Ureter (tissue), 1 donor: ENCODE measurements at regions not wholly inside any gene's neighbourhood (a gene's known extent, or its start where the extent isn't known, plus 50 kb on each side); places are given as distances from the start of the nearest gene placed in this dataset.

Experiments used
- DNase-seq: peaks from one replicate; pipeline ENCODE4 v3.0.0-alpha.2; 2020; ENCODE audit warnings: low spot score
- donor health status: DM: yes; HTN: yes; CAD: no.

DNA sequence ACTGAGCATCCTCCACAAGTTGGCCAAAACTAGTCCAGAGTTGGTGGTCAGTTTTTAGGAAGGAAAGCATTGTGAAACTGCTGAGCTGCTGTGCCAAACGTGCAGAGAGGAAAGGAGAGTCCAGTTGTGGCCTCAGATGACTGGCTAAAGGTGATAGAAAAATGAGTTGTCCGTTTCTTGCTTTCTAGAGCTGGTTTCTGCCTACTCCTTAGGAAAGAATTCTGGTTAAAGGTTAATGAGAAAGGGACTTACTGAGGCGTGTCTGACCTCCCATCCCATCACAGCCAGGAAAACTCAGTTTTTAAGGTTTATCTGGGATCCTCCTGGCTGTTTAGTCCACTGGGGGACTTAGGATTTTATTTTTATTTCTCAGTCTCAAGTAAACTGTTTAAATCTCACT, 1186.3 kb downstream of the UQCRFS1 start:
- DNase-seq: no peak

DNA sequence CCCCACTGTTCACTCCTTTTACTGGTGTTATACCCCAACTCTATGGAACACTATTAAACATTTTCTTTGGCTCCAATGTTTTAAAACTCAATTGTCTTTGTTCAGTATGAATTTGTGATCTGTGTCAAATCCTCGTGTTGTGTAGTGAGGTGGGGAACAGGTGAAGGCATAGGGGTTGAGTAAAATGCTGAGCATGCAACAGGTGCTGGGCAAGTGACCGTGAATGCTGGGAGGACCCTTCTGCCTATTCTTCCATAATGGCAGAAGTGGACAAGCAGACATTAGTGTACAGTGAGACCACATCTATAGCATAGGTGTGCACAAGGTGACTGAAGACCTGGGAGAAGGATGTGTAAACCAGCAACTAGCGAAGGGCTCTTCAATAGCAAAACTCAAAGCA, 1188.0 kb downstream of the UQCRFS1 start:
- no peak for DNase-seq

DNA sequence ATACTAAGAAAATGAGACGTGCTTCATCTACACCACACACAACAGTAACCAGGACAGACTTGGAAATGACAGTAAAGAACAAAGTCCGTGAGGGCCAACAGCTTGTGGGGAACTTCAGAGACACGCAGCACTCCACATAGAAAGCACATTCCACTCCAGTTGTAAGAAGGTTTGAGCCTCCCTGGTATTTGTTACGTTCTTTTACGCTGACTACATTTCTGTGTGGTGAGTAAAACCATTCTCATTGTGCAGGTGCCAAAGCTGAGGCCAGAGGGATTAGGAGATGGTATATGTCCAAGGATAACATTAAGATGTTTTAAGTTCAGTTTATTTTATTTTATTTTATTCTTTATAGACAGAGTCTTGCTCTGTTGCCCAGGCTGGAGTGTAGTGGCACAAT, 1189.9 kb downstream of the UQCRFS1 start:
- no peak for DNase-seq

- no peak for DNase-seq
Measured at GRCh38 chr19:28022506-28022905, 1190.4 kb downstream of the UQCRFS1 start.

DNA sequence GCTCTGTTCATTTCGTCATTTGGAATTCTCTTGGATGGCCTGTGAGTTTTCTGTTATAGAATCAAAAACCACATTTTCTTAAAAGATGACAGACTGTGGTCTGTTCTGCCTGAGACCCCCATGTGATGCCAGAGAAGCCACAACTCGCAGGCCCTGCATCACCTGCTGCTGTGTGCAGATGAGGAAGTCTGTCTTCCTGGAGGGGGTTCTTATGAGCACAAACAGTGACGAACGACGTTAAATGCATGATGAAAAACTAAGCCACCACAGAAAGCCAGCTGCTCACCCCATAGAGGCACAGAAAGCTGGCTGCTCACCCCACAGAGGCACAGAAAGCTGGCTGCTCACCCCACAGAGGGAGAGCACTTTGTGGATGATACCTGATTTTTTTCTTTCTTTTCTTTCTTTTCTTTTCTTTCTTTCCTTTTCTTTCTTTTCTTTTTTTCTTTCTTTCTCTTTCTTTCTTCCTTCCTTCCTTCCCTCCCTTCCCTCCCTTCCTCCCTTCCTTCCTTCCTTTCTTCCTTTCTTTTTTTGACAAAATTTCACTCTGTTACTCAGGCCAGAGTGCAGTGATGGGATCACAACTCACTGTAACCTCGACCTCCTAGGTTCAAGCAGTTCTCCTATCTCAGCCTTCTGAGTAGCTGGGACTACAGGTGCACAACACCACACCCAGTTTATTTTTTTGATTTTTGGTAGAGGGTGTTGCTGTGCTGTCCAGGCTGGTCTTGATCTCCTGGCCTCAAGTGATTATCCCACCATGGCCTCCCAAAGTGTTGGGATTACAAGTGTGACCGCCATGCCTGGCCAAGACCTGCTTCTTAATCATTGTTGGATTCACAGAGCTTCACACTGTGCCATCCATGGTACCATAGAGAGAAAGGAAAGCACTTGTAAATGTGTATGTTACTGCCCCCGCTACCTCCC, 1191.4 kb downstream of the UQCRFS1 start:
- no peak for DNase-seq

GRCh38 chr19:28020619-28021258, 1192.2 kb downstream of the UQCRFS1 start:
- no peak for DNase-seq

GRCh38 chr19:28019901-28020300, 1193.0 kb downstream of the UQCRFS1 start:
- no peak for DNase-seq

DNA sequence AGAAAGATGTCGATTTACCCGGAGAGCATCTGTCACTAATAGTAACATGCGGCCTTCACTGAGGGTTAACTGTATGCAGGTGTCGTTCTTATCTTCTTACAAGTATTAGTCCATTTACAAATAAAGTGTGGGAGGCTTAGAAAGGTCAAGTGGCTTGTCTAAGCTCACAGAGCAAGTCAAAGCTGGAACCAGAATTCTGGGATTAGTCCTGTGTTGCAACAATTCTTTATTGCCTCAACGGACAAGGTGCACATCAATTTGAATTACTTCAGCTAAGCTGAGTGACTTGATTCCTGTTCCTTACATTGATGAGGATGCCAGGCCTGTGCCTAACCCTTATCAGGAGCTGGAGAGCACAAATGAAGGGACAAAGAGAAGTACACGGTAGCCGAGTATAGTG, 1193.6 kb downstream of the UQCRFS1 start:
- DNase-seq: no peak

DNA sequence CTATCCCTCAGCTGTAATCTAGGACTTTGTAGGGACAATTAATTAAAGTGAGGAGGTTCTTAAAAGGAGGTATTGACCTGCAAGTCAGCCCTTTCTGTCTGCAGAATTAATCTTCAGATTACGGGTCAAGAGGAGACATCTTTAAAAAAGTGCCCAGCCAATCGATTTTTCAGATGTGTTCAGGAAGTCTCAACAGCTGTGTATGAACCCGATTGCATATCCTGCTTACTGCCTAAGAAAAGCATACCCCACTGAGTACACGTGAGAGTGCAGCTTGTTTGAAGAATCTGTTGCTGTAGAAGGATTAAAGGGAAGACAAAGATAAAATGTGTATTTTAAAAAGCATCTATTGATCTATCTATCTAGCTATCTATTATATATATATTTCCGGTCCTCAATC, 1194.5 kb downstream of the UQCRFS1 start:
- no peak for DNase-seq

GRCh38 chr19:28014615-28015405, 1198.1 kb downstream of the UQCRFS1 start:
- no peak for DNase-seq

GRCh38 chr19:28012361-28012760, 1200.6 kb downstream of the UQCRFS1 start:
- DNase-seq: no peak

- DNase-seq: no peak
Measured at GRCh38 chr19:28010656-28011055, 1202.3 kb downstream of the UQCRFS1 start.

- DNase-seq: no peak
Measured at GRCh38 chr19:28009696-28010095, 1203.3 kb downstream of the UQCRFS1 start.

GRCh38 chr19:28008695-28009094, 1204.3 kb downstream of the UQCRFS1 start:
- no peak for DNase-seq

DNA sequence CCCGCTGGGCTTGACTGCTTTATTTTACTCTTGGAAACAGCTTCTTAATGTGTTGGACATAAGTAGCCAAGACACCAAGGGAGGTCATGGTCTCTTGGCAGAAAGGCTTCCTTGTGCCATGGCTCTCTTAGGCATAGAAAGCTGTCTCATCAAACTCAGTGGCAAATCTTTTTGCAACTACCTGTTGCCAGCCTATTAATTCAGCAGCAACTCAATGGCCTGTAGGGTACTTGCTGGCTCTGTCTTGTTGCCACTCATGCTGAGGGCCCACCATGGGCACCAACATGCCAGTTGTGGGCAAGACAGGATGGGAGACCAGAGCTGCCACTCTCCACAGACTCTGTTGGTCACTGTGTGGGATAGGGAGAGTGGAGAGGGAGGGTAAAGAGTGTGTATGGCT, 1209.4 kb downstream of the UQCRFS1 start:
- no peak for DNase-seq

DNA sequence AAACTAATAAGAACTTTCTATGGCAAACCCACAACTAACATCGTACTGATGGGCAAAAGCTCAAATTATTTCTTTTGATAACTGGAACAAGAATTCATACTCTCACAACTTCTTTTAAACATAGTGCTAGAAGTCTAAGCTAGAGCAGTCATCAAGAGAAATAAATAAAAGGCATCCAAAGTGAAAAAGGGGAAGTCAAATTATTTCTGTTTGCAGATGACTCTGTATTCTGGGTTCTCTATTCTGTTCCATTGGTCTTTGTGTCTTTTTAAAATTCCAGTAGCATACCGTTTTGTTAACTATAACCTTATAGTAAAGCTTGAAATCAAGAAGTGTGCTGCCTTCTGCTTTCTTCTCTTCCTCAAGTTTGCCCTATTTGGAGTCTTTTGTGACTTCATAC, 1215.9 kb downstream of the UQCRFS1 start:
- DNase-seq: no peak

GRCh38 chr19:27993619-27994570, 1219.1 kb downstream of the UQCRFS1 start:
- no peak for DNase-seq

DNA sequence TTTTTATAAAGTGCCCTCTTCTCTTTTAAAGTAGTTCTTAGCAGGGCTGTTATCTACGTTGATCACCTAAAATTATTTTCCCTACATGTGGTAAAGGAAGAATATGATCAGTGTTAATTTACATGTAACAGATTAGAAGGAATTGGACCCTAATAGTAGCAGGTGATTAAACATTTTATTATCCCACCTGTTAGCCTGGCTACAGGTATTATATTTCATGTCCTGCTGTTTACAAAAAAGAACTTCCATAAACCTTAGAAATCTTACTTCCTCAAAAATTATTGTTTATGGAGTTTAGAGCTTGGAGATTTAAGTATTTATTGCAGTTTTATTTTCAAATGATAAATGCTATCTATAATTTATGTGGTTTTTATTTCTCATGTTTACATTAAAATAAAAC, 1226.7 kb downstream of the UQCRFS1 start:
- no peak for DNase-seq

GRCh38 chr19:27975419-27976005, 1237.4 kb downstream of the UQCRFS1 start:
- DNase-seq: no peak

DNA sequence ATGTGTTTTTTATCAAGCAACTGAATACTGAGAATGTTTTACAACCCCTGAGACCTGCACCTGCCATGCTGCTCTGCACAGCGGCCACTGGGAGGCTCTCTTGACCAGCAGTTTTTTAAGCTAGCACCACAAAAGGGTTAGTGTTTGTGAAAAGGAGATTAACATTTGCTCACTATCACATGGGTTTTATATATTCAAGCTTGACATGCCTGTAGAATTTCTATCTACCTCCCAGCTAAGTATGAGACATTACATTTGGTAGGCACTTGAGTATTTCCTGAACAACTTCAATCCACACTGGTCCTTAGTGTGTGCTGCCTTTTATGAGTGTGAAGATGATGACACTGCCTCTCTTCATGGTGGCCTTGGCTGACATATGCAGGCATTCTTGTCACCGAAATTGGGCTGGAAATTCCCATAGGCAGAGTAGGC, 1238.9 kb downstream of the UQCRFS1 start:
- peak; percentile 50 for DNase-seq
